ENCODE measurements at regions not wholly inside any gene's neighbourhood (a gene's known extent, or its start where the extent isn't known, plus 50 kb on each side); places are given as distances from the start of the nearest gene placed in this dataset.
"Not testable (repeated sequence)": the region's sequence is repeated elsewhere in the genome, so short reads cannot be mapped to it uniquely, and the experiment has no call there.

GRCh38 chr18:14922965-14923565, 175.1 kb downstream of the ANKRD30B start:
- H3K36me3 Mint-ChIP-seq, result no peaks in the 10 kb centered on the region
- no peak overlapping the region for H3K27ac Mint-ChIP-seq
- DNase-seq, result no peak
- peaks cover 0 to 19% (median 0%) of the 10 kb centered on the region in 6 donors for H3K9me3 Mint-ChIP-seq
- peaks cover 7 to 26% of the 10 kb centered on the region in 2 donors for H3K4me1 Mint-ChIP-seq
- no peak overlapping the region for H3K4me3 Mint-ChIP-seq
- H3K27me3 Mint-ChIP-seq (ENCODE audit: low read depth in 3 of 3), result peaks cover 0 to 3% (median 2%) of the 10 kb centered on the region in 3 donors

GRCh38 chr18:14924226-14924625, 176.3 kb downstream of the ANKRD30B start:
- Mint-ChIP-seq H3K27ac (no peak overlapping the region), H3K9me3 (peaks cover 0 to 19% (median 0%) of the 10 kb centered on the region in 6 donors), H3K36me3 (no peaks in the 10 kb centered on the region), H3K4me3 (no peak overlapping the region), H3K4me1 (peaks cover 7 to 26% of the 10 kb centered on the region in 2 donors), H3K27me3 (ENCODE audit: low read depth in 3 of 3) (peaks cover 0 to 5% (median 2%) of the 10 kb centered on the region in 3 donors)
- DNase-seq, result no peak

GRCh38 chr18:14925281-14925709, 177.3 kb downstream of the ANKRD30B start:
- Mint-ChIP-seq H3K27ac (no peak overlapping the region), H3K36me3 (no peaks in the 10 kb centered on the region), H3K4me1 (peaks cover 7 to 26% of the 10 kb centered on the region in 2 donors), H3K9me3 (peaks cover 0 to 15% (median 0%) of the 10 kb centered on the region in 6 donors), H3K4me3 (peak overlapping the region in 1 of 5 donors; percentile 27), H3K27me3 (ENCODE audit: low read depth in 3 of 3) (peaks cover 0 to 5% (median 2%) of the 10 kb centered on the region in 3 donors)
- DNase-seq, result no peak

DNA sequence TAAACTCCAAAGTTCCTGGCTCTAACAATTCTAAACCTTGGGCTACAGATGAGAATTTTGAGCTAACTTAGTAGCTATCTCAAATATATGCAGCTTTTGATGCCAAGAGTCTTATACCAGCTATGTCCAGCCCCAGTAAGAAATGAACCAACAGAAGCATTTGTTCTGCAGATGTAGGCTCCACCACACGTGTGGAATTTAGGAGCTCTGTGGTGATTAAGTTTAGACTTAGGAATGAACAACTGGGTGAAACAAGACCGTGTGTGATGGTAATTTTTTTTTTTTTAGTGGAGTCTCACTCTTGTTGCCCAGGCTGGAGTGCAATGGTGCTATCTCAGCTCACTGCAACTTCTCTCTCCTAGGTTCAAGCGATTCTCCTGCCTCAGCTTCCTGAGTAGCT, 179.7 kb downstream of the ANKRD30B start:
- no peak for DNase-seq
- Mint-ChIP-seq H3K27ac (no peak overlapping the region), H3K4me3 (no peak overlapping the region), H3K36me3 (no peaks in the 10 kb centered on the region), H3K4me1 (peaks cover 0 to 10% of the 10 kb centered on the region in 2 donors), H3K9me3 (no peaks in the 10 kb centered on the region), H3K27me3 (ENCODE audit: low read depth in 3 of 3) (peaks cover 0 to 5% (median 1%) of the 10 kb centered on the region in 3 donors)

DNA sequence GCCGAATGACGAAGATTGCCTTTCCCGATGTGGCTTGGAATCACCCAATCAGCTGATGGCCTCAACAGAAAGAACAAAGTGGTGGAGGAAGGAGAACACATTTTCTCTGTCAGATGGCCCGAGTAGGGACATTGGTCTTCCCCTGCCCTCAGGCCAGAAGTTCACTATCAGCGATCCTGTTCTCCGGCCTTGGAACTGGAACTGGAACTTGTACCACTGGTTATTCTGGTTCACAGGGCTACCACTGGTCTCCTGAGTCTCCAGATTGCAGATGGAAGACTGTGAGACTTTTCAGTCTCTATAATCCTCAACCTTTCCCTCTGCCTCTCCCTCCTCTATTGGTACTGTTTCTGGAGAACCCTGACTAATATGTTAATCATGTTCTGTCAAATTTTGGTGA, 180.4 kb downstream of the ANKRD30B start:
- H3K4me1 Mint-ChIP-seq, result peaks cover 0 to 10% of the 10 kb centered on the region in 2 donors
- H3K9me3 Mint-ChIP-seq, result no peaks in the 10 kb centered on the region
- no peak for DNase-seq
- H3K27me3 Mint-ChIP-seq (ENCODE audit: low read depth in 3 of 3), result peaks cover 0 to 5% (median 1%) of the 10 kb centered on the region in 3 donors
- H3K27ac Mint-ChIP-seq, result no peak overlapping the region
- H3K36me3 Mint-ChIP-seq, result no peaks in the 10 kb centered on the region
- no peak overlapping the region for H3K4me3 Mint-ChIP-seq

DNA sequence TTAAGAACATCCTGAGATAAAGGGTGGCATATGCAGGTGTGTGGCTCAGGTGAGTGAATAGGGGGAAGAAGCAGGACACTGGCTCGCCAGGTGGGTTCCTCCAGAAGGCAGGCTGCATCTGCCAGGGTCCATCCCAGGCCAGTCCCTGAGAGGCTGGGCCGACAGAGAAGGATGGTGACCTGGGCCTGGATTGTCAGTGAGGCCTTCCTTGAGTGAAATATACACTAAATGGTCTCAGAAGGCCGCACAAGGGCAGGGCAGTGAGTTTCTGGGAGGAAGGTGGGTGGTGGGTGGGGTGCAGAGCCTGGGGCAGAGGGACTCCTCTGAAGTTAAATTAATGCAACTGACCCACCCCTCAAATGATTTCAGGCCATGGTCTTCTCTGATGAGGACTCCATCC, 182.1 kb downstream of the ANKRD30B start:
- H3K9me3 Mint-ChIP-seq, result peaks cover 0 to 2% (median 0%) of the 10 kb centered on the region in 6 donors
- no peak for DNase-seq
- no peak overlapping the region for H3K27ac Mint-ChIP-seq
- H3K4me1 Mint-ChIP-seq, result peaks cover 0 to 5% of the 10 kb centered on the region in 2 donors
- H3K27me3 Mint-ChIP-seq (ENCODE audit: low read depth in 3 of 3), result peaks cover 0 to 4% (median 1%) of the 10 kb centered on the region in 3 donors
- no peaks in the 10 kb centered on the region for H3K36me3 Mint-ChIP-seq
- no peak overlapping the region for H3K4me3 Mint-ChIP-seq

GRCh38 chr18:14930576-14930975, 182.6 kb downstream of the ANKRD30B start:
- Mint-ChIP-seq H3K9me3 (peaks cover 0 to 2% (median 0%) of the 10 kb centered on the region in 6 donors), H3K4me3 (no peak overlapping the region), H3K36me3 (no peaks in the 10 kb centered on the region), H3K27ac (no peak overlapping the region), H3K4me1 (peaks cover 0 to under 1% of the 10 kb centered on the region in 2 donors), H3K27me3 (ENCODE audit: low read depth in 3 of 3) (peaks cover 0 to 4% (median 1%) of the 10 kb centered on the region in 3 donors)
- DNase-seq, result no peak

GRCh38 chr18:14933049-14933851, 185.3 kb downstream of the ANKRD30B start:
- H3K27ac Mint-ChIP-seq, result no peak overlapping the region
- peaks cover 0 to 5% (median 0%) of the 10 kb centered on the region in 6 donors for H3K9me3 Mint-ChIP-seq
- no peaks in the 10 kb centered on the region for H3K4me1 Mint-ChIP-seq

DNA sequence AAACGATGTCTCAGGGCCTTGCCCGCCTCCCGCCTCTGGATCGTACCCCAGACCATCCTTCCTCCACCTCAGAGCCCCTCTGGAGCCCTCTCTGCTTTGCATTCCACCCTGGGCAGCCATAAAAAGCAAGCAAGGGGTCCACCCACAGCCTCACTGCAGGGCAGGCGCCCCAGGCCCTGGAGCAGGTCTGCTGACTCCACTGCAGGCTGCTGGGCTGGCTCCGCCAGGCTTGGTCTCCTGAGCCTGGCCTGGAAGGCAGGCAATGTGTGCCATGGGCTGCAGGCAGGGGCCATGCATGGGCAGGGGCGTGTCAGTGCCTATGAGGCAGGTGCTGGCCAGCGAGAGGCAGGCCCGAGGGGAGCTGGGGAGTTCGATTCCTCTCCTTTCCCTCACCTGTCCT, 186.0 kb downstream of the ANKRD30B start:
- H3K4me1 Mint-ChIP-seq, result no peaks in the 10 kb centered on the region
- no peak for DNase-seq
- peaks cover 2 to 9% (median 3%) of the 10 kb centered on the region in 3 donors for H3K27me3 Mint-ChIP-seq (ENCODE audit: low read depth in 3 of 3)
- H3K9me3 Mint-ChIP-seq, result peaks cover 0 to 5% (median 0%) of the 10 kb centered on the region in 6 donors
- no peak overlapping the region for H3K4me3 Mint-ChIP-seq
- no peak overlapping the region for H3K27ac Mint-ChIP-seq
- H3K36me3 Mint-ChIP-seq, result no peaks in the 10 kb centered on the region

More at GRCh38 chr18:14933049-14933851, 185.3 kb downstream of the ANKRD30B start:
- no peak for DNase-seq
- Mint-ChIP-seq H3K4me3 (no peak overlapping the region), H3K27me3 (ENCODE audit: low read depth in 3 of 3) (peaks cover 2 to 9% (median 3%) of the 10 kb centered on the region in 3 donors), H3K36me3 (no peaks in the 10 kb centered on the region)

DNA sequence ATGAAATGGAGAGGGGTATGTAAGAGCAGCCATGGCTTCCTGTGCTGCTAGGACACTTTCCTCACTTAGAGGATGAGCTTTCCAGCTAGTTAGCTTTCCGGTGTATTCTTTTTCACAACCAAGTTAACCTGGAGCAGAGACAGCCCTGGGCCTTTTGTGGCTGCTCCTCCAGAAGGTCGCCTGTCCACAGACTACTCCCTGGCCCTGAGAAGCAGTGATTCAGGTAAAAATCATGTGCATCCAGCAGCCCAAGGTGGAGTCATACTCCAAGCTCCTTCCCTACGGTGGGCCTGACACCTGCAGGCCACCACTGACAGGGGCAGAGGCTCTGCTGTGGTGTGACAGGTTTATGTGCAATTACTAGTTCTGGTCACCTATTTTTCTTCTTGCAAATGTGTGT, 187.2 kb downstream of the ANKRD30B start:
- no peak overlapping the region for H3K4me3 Mint-ChIP-seq
- H3K9me3 Mint-ChIP-seq, result peaks cover 0 to 5% (median 0%) of the 10 kb centered on the region in 6 donors
- H3K4me1 Mint-ChIP-seq, result no peaks in the 10 kb centered on the region
- H3K27me3 Mint-ChIP-seq (ENCODE audit: low read depth in 3 of 3), result peaks cover 2 to 8% (median 4%) of the 10 kb centered on the region in 3 donors
- no peak for DNase-seq
- no peak overlapping the region for H3K27ac Mint-ChIP-seq
- no peaks in the 10 kb centered on the region for H3K36me3 Mint-ChIP-seq

DNA sequence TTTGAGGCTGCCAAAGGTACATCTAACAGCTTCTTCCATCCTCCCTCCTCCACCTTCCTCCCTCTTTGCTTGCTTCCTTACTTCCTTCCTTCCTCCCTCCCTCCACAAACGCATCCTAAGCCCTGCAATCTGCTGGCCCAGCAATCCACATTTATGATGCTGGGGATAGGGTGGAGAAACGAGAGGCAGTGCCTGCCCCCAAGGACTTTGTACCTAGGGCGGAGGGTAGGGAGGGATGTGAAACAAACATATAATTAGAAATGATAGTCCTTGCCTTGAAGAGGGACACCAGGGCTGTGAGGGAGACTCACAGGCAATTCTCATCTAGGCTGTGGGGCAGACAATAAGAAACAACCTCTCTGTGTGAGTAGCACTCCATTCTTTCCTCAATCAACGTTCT, 188.3 kb downstream of the ANKRD30B start:
- no peaks in the 10 kb centered on the region for H3K36me3 Mint-ChIP-seq
- no peak overlapping the region for H3K4me3 Mint-ChIP-seq
- no peak for DNase-seq
- no peaks in the 10 kb centered on the region for H3K4me1 Mint-ChIP-seq
- no peak overlapping the region for H3K27ac Mint-ChIP-seq
- peaks cover 2 to 8% (median 4%) of the 10 kb centered on the region in 3 donors for H3K27me3 Mint-ChIP-seq (ENCODE audit: low read depth in 3 of 3)
- peaks cover 0 to 5% (median 0%) of the 10 kb centered on the region in 6 donors for H3K9me3 Mint-ChIP-seq

GRCh38 chr18:14937271-14937670, 189.3 kb downstream of the ANKRD30B start:
- no peaks in the 10 kb centered on the region for H3K4me1 Mint-ChIP-seq
- H3K4me3 Mint-ChIP-seq, result no peak overlapping the region
- H3K9me3 Mint-ChIP-seq, result peaks cover 0 to 6% (median 0%) of the 10 kb centered on the region in 6 donors
- H3K27ac Mint-ChIP-seq, result no peak overlapping the region
- no peak for DNase-seq
- peaks cover 2 to 8% (median 4%) of the 10 kb centered on the region in 3 donors for H3K27me3 Mint-ChIP-seq (ENCODE audit: low read depth in 3 of 3)
- H3K36me3 Mint-ChIP-seq, result no peaks in the 10 kb centered on the region

DNA sequence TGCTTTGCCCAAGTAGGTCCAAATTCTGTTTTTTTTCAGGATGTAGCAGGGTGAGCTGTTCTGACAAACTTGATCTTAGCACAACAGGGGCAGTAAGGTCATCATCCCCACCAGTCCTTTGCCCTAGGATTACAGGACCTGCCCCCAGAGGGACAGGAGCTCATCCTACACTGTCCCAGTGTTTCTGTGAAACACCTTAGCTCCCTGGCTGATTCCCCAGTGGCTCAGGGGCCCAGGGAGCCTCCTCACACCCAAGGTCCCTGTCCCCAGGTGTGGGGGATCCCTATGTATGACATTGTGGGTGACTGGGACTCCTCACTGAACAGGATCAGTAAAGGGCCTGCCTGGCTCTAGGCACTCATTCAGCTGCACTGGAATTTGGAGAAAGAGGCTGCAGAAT, 191.2 kb downstream of the ANKRD30B start:
- H3K27me3 Mint-ChIP-seq (ENCODE audit: low read depth in 3 of 3), result peaks cover 3 to 8% (median 4%) of the 10 kb centered on the region in 3 donors
- no peak overlapping the region for H3K4me3 Mint-ChIP-seq
- H3K27ac Mint-ChIP-seq, result no peak overlapping the region
- H3K4me1 Mint-ChIP-seq, result no peaks in the 10 kb centered on the region
- DNase-seq, result no peak
- H3K36me3 Mint-ChIP-seq, result no peaks in the 10 kb centered on the region
- H3K9me3 Mint-ChIP-seq, result peaks cover 0 to 6% (median 0%) of the 10 kb centered on the region in 6 donors

GRCh38 chr18:14940106-14940505, 192.1 kb downstream of the ANKRD30B start:
- not testable (repeated sequence) for H3K36me3 Mint-ChIP-seq; DNase-seq; H3K4me3 Mint-ChIP-seq; H3K27me3 Mint-ChIP-seq (ENCODE audit: low read depth in 3 of 3); H3K4me1 Mint-ChIP-seq; H3K27ac Mint-ChIP-seq; H3K9me3 Mint-ChIP-seq

All from immature natural killer cell (primary cell).